AG04450 (cell line): ENCODE measurements at regions not wholly inside any gene's neighbourhood (a gene's known extent, or its start where the extent isn't known, plus 50 kb on each side); places are given as distances from the start of the nearest gene placed in this dataset.

Source experiments
- CTCF ChIA-PET: fragments of 300-600, 350-600 bp; formaldehyde crosslinking; extraction: SDS; loops from one replicate; lab custom pipeline; 2022; ENCODE audit warnings: antibody characterized with exemption, inconsistent platforms; lab: Charles Lee
- POLR2A ChIA-PET: fragments of 350-600 bp; formaldehyde crosslinking; extraction: SDS; loops from one replicate; lab custom pipeline; 2021; ENCODE audit warnings: antibody characterized with exemption, inconsistent platforms; lab: Yijun Ruan, JAX
- DNase-seq: peaks from one replicate; pipeline ENCODE4 v3.0.0-alpha.2; 2011; ENCODE audit warnings: low read depth, low spot score
- H3K27ac ChIP-seq: one replicate; pipeline ENCODE4 v1.5.1; 2012; ENCODE audit warnings: low read depth, low read length, control low read depth
- H3K27me3 ChIP-seq: one replicate; pipeline ENCODE4 v1.6.0; 2012; ENCODE audit warnings: low read length; ENCODE audit not compliant: control insufficient read depth, insufficient read depth
- H3K4me3 ChIP-seq: 2 replicates; pipeline ENCODE4 v1.5.1; 2011; ENCODE audit warnings: mild to moderate bottlenecking, low read depth, low read length, control low read depth
- H3K9me3 ChIP-seq: 2 replicates; pipeline ENCODE4 v1.5.1; 2012; ENCODE audit warnings: low read length; ENCODE audit not compliant: control insufficient read depth, insufficient read depth
- CTCF ChIP-seq: IDR thresholded peaks from 2 replicates; pipeline ENCODE4 v1.5.1; 2011; ENCODE audit warnings: low read depth, low read length, control low read depth, inconsistent platforms

- no peak overlapping the region for H3K27ac ChIP-seq
- POLR2A ChIA-PET = no interaction called here
- DNase-seq = no peak
- no peak for TF ChIP-seq CTCF
- no peaks in the 10 kb centered on the region for H3K27me3 ChIP-seq
- CTCF ChIA-PET = no interaction called here
- H3K4me3 ChIP-seq = no peak overlapping the region
- H3K9me3 ChIP-seq = no peaks in the 10 kb centered on the region
Observed at GRCh38 chr12:28027947-28028724, 55.6 kb upstream of the PTHLH start.

DNA sequence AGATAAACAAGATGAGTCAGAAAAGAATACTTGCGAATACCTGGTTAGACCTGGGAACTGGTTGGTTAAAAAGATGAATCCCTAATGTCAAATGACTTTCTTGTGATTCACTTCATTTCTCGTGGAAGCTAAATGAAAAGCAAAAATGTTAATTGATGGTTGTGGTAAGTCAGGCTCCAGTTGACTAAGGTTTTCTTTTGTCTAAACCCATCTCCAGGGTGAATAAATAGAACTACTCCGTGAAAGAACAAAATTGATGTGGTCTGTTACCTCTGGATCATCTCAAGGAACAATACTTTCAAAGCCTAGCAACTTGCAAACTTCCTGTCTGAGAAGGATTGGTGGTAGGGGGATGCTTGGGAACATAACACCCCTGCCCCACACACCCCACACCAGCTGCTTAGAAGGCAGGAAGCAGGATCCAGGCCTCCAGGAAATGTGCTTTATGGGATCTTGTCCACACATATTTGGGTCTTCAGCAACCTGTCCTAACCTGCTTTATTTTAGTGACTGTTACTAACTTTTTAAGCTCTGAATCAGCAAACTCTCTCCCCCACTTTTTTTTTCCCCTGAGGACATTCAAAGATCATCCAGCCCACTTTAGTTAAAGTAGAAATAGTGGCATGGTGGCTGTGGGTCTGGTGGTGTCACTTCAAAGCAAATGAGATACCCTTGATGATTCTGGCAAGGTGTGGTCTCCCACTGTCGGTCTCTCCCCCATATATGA, 60.4 kb upstream of the PTHLH start:
- H3K27ac ChIP-seq = no peak overlapping the region
- POLR2A ChIA-PET = no interaction called here
- H3K9me3 ChIP-seq = no peaks in the 10 kb centered on the region
- no peak for TF ChIP-seq CTCF
- H3K27me3 ChIP-seq = no peaks in the 10 kb centered on the region
- DNase-seq = no peak
- CTCF ChIA-PET = no interaction called here
- H3K4me3 ChIP-seq = no peak overlapping the region

DNA sequence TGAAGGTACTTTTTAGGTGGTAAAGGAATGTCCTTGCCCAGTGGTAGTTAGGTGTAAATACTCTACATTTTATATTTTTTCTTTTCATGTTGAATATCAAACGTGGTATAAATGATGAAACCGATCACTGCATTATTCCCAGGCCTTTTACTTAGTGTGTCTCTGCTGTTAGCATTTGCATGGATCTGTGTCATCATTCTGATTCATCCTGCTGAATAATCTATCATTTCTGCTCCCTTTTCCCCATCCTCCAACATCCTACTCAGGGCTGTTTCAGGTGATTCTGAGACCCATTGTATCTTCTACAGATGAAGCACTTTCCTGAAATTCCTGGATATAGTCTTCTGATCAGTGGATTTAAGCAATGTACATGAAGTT, 61.0 kb upstream of the PTHLH start:
- Histone ChIP-seq H3K4me3 (no peak overlapping the region), H3K9me3 (no peaks in the 10 kb centered on the region), H3K27me3 (no peaks in the 10 kb centered on the region), H3K27ac (no peak overlapping the region)
- POLR2A ChIA-PET = no interaction called here
- CTCF ChIA-PET = no interaction called here
- DNase-seq = no peak
- no peak for TF ChIP-seq CTCF

GRCh38 chr12:28034271-28034670, 61.7 kb upstream of the PTHLH start:
- no peak overlapping the region for H3K27ac ChIP-seq
- CTCF ChIA-PET = no interaction called here
- POLR2A ChIA-PET = no interaction called here

More at GRCh38 chr12:28034271-28034670, 61.7 kb upstream of the PTHLH start:
- Histone ChIP-seq H3K27me3 (no peaks in the 10 kb centered on the region), H3K9me3 (no peaks in the 10 kb centered on the region), H3K4me3 (no peak overlapping the region)
- no peak for DNase-seq
- no peak for TF ChIP-seq CTCF
